Fibroblast of the conjunctiva (primary cell): ENCODE measurements at regions not wholly inside any gene's neighbourhood (a gene's known extent, or its start where the extent isn't known, plus 50 kb on each side); places are given as distances from the start of the nearest gene placed in this dataset.
"Not testable (repeated sequence)": the region's sequence is repeated elsewhere in the genome, so short reads cannot be mapped to it uniquely, and the experiment has no call there.

Source experiments
- DNase-seq: peaks from one replicate; pipeline ENCODE4 v3.0.0-alpha.2; 2010; ENCODE audit warnings: low read depth

GRCh38 chr1:73854527-73854926 lies 343.4 kb downstream of the LRRIQ3 start:
- no peak for DNase-seq

DNA sequence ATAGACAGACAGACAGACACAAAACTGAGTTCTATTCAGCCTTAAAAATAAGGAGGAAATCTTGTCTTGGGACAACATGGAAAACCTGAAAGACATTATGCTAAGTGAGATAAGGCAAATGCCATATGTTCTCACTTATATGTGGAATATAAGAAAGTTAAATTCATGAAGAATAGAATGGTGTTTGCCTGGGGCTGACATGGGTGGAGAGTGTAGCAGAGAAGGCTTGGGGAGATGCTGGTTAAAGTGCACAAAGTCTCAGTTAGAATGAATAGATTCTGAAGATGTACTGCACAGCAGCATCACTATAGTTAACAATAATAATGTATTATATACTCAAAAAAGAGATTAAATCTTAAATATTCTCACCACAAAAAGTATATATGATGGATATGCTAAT lies 355.5 kb downstream of the LRRIQ3 start:
- no peak for DNase-seq

DNA sequence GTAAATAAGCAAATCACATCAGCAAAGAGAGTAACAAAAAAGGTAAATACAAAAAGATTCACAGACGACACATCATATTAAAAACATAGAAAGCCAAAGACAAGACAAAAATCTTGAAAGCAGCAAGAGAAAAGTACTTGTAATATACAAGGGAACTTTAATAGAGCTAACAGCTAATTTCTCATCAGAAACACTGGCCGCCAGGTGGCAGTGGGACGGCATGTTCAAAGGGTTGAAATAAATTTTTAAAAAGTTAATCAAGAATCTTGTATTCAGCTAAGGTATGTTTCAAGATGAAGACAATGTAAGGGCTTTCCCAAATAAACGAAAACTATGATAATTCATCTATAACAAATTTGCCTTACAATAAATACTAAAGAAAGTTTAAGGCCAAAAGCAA lies 358.1 kb downstream of the LRRIQ3 start:
- DNase-seq: no peak

DNA sequence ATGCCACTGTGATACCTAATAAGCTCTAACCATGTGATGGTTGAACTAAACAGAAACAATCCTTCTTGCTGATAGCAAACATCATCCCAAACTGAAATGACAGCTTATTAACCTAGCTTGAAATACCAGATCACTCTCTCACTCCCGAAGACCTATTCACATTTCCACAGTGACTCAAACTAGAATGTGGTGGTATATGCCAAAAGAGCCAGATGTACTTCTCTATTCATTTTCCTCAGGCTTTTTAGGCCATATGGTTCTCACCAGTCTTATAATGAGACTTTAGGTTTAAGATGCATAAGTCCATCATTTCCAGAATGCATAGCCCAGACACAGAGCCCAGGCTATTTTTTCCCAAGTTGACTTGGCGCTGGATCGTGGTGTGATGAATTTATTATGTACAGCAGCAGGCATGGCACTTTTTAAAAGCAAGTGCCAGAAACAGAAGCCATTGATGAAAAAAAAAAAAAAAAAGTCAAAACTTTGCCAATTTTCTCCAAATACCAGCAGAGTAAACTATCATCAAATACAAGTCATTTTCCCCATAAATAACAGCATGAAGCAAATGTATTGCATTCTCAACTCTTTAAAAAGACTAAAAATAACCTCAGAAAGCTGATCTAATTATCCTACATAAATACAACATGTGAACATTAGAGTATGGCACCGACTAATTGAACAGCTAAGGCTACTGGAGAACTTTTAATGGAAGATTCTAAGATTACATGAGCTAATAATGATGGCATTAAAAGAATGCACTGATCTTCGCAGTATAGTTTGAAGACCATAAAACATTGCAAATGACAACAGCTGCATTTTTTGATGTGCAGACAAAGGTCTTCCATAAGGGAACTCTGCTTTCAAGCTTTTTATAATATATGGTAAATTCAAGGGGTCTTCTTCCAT lies 365.4 kb downstream of the LRRIQ3 start:
- no peak for DNase-seq

DNA sequence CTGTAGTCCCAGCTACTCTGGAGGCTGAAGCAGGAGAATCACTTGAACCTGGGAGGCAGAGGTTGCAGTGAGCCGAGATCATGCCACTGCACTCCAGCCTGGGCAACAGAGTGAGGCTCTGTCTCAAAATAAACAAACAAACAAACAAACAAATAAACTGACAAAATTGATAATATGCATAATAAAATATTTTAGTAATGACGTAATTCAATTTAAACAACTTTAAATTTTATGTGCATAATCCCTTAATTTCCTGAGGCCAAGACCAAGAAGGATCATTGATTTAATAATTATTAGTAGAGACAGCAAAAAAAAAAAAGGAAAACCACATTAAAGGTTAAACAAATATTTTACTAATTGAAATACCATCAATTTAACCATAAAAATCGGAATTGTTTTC lies 370.7 kb downstream of the LRRIQ3 start:
- not testable (repeated sequence) for DNase-seq

DNA sequence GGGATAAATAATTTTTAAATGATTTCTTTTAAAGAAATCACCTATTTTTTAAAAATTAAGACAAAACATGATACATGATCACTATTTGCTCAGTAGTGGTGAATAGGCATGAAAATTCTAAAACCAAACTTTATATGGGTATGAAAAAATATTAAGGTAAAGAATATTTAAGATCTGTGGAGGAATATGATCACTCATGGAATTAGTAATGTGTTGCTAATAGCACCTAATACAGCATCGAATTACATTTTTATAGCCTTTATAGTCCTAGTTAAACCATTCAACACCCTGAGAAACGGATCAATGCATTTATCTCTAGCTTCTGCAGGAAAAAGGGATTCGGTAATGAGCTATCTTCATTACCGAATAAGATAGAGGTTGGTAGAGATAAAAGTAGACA lies 373.9 kb downstream of the LRRIQ3 start:
- no peak for DNase-seq

DNA sequence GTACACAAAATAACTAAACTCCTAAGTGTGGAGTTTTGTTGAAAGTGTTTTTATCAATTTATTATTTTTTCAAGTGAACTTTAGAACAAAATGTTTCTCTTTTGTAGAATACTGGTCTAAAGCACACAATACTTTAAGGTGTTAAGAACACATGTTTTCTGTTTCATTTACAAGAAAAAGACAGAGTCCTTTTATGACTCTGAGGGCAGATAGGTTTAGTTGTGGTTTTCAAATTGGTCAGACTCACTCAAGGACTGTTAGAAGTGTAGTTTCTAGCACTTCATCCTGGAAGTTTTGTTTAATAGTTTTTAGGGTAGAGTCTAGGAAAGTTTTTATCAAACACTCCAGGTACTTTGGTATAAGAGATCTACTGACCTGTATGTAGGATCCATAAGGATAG lies 376.5 kb downstream of the LRRIQ3 start:
- no peak for DNase-seq

- DNase-seq: no peak
These were observed 377.1 kb downstream of the LRRIQ3 start for GRCh38 chr1:73820843-73821242.

GRCh38 chr1:73813716-73814115 lies 384.3 kb downstream of the LRRIQ3 start:
- DNase-seq: no peak

DNA sequence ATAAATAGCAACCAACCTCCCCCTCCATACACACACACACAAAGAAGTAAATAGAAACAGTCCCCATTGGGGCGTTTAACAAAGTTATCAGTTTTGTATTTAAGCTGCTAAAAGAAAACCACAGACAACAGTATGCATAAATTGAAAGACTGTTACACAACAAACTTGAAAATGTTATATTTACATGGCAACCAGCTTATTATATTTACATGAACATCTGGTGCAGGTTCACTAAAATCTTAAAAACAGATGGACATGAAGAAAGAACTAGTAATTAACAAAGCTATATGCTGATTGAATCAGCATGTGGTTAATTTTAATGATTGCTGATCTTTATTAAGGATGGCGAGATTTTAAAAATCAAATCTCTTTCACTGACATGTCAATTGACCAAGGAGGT lies 384.7 kb downstream of the LRRIQ3 start:
- DNase-seq: no peak

DNA sequence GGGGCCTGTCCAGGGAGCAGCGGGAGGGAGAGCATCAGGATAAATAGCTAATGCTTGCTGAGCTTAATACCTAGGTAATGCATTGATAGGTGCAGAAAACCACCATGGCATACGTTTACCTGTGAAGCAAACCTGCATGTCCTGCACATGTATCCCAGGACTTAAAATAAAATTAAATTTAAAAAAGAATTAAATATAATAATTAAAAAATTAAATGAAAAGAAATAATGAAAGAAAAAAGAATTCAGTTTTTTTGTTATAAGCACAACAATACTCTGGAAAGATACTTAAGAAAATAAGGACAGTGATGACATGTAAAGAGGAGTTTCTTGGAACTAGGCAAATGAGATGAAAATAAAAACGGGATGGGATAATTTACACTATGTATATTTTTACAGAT lies 386.2 kb downstream of the LRRIQ3 start:
- DNase-seq: no peak

GRCh38 chr1:73804935-73805334 lies 393.0 kb downstream of the LRRIQ3 start:
- DNase-seq: no peak

GRCh38 chr1:73803380-73803779 lies 394.6 kb downstream of the LRRIQ3 start:
- no peak for DNase-seq

DNA sequence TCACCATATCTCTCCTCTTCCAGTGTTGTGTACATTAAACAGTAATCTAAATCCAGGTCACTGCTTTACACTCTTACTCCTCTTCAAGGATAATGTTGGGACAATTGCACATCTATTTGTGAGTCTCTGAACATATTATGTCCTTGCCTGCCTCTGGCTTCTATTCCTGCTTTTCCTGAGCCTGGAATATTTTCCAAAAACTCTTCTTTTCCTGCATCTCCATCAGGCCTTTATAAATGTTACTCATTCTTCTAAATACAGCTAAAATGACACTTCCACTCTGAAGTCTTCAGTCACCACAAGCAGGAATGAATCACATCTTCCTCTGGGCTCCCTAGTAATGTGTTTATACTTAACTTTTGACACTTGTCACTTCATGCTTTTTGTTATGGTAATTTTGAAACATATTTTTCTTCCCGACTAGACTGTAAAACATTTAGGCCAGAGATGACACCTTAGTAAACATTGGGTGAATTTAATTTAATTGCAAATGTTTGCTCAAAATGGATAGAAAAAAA lies 396.0 kb downstream of the LRRIQ3 start:
- no peak for DNase-seq

- peak; percentile 12 for DNase-seq
These were observed 397.6 kb downstream of the LRRIQ3 start for GRCh38 chr1:73800376-73800775.

- DNase-seq: no peak
These were observed 408.0 kb downstream of the LRRIQ3 start for GRCh38 chr1:73789965-73790364.

GRCh38 chr1:73784026-73784425 lies 413.9 kb downstream of the LRRIQ3 start:
- no peak for DNase-seq

- no peak for DNase-seq
These were observed 414.6 kb downstream of the LRRIQ3 start for GRCh38 chr1:73783352-73783751.

- DNase-seq: no peak
These were observed 415.1 kb downstream of the LRRIQ3 start for GRCh38 chr1:73782901-73783300.

GRCh38 chr1:73781251-73781650 lies 416.7 kb downstream of the LRRIQ3 start:
- DNase-seq: no peak

- no peak for DNase-seq
These were observed 419.5 kb downstream of the LRRIQ3 start for GRCh38 chr1:73778471-73778870.

DNA sequence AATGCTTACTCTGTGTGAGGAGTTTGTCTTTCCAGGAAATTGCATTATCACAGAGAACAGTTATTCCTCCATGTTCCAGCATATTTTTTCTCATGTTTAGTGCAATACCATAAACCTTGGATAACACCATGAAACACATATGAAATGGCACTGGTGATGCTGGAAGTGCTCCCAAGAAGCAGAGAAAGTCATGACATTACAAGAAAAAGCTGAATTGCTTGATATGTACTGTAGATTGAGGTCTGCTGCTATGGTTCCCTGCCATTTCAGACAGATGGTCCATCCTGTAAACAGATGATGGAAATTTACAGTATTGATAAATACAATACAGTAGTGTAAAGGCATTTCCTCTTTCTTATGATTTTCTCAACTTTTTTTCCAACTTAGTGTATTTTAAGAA lies 422.1 kb downstream of the LRRIQ3 start:
- DNase-seq: no peak

- no peak for DNase-seq
These were observed 425.0 kb downstream of the LRRIQ3 start for GRCh38 chr1:73772941-73773340.

DNA sequence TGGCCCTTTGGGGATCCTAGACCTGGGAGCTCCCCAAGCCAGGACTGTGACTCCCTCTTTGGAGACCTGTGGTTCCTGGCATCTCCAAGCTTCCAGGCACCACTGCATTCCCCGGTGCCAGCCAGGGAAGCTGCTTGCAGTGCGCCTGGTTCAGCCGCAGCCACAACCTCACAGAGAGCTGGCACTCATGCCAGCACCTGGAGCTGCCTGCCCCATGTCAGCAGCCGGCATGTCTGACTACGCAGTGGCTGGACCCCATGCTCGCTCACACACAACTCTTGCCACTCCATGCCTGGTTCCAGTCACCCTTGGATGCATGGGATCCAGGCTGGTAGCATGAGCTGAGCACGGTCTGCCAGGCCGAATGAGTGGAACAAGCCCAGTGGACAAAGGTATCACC lies 426.6 kb downstream of the LRRIQ3 start:
- DNase-seq: no peak
